GM21447 (cell line): ENCODE measurements at regions not wholly inside any gene's neighbourhood (a gene's known extent, or its start where the extent isn't known, plus 50 kb on each side); places are given as distances from the start of the nearest gene placed in this dataset.

Experiments
- ATAC-seq: cut with Tn5 transposase; IDR thresholded peaks from one replicate; pipeline ENCODE4 v1.9.1; 2021; ENCODE audit not compliant: unreplicated experiment

DNA sequence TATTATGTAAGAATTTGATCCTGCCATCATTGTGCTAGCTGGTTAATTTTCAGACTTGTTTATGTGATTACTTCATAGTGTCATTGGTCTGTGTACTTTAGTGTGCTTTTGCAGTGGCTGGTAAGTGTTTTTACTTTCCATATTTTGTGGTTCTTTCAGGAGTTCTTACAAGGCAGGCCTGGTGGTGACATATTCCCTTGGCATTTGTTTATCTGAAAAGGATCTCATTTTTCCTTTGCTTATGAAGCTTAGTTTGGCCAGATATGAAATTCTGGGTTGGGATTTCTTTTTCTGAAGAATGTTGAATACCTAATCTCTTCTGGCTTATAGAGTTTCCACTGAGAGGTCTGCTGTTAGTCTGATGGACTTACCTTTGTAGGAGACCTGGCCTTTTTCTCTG, 72.8 kb upstream of the MC4R start:
- no peak for ATAC-seq

- ATAC-seq: no peak
Observed at GRCh38 chr18:60446821-60447220, 74.2 kb upstream of the MC4R start.

DNA sequence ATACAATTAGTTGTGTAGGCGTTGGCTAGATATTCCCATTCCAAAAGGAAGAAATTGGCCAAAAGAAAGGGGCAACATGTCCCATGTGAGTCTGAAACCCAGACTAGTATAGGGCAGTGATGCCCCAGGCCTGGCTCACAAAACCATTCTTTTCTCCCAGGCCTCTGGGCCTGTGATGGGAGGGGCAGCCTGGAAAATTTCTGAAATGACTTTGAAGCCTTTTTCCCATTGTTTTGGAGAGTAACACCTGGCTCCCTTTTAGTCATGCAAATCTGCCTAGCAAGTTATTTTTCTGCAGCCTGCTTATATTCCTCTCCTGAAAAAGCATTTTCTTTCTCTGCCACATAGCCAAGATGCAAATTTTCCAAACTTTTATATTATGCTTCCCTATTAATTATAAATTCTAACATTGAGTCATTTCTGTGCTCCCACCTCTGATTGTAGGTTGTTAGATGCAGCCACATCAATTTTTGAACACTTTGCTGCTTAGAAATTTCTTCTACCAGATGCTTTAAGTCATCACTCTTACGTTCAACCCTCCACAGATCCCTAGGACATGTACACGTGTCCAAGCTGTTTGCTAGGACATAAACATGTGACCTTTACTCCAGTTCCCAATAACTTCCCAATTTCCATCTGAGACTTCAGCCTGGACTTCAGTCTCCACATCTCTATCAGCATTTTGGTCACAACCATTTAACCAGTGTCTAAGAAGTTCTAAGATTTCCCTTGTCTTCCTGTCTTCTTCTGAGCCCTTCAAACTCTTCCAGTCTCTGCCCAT, 76.1 kb upstream of the MC4R start:
- ATAC-seq: no peak

- no peak for ATAC-seq
Observed at GRCh38 chr18:60452421-60452820, 79.8 kb upstream of the MC4R start.

DNA sequence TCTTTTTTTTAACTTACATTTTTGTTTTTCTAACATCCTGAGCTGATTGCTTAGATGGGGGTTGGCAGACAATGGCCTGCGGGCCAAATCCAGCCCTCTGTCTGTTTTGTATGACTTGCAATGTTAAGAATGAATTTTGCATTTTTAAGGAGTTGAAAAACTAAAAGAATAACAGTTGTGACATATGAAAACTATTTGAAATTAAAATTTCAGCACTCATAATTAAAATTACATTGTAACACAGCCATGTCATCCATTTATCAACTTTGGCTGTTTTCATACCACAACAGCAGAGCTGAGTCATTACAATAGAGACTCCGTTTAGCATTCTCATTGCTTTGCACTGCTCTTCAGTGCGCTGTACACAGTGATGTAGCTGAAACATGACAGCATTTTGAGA, 94.1 kb upstream of the MC4R start:
- no peak for ATAC-seq

DNA sequence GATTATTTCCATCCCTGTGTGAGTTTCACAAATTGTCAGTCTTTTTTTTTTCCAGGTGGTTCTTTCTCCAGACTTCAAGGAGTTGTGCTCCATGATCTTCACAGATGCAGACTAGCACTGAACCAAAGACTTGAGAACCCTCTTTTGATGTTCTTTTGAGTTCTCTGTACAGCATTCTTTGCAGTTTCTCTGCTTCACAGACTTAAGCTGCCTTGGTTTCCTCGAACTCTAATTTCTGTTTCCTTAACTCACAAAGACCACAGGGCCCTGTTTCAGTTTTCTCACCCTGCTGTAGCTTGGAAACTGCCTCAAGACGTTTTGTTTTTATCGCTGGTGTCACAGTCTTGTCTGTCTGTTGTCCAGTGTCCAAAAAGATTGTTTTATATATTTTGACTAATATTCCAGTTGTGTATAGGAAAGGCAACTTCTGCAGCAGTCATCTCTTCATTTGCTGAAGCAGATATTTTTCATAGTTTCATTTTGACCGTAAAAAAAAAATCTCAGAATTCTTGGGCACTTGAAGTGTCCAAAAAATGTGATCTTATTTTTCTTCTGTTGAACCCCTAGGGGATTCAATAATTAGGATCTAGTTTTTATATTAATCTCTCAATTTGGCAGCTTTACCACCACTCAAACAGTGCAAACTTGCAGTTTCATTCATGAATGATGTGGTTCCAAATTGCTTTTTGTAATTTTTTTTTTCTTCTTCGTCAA, 97.0 kb upstream of the MC4R start:
- ATAC-seq: no peak

DNA sequence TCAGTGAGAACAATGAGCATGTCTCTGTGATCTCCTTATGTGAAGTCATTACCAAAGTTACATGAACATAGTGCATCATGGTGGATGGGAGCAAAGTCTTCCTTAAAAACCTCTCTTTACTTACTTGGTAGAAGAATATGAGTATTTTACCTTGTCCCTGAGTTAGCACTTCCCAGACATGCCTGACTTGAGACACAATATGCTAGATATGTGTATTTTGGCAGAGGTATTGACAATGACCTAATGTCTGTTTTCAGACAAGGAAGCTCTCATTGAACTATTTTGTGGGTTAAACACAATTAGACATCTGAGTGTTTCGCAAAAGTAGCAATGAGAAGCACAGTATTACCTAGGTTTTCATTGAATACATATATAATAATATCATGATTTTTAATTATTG, 99.1 kb upstream of the MC4R start:
- no peak for ATAC-seq

- ATAC-seq: no peak
Observed at GRCh38 chr18:60485201-60485600, 112.6 kb upstream of the MC4R start.

GRCh38 chr18:60493066-60493465, 120.5 kb upstream of the MC4R start:
- no peak for ATAC-seq

- ATAC-seq: no peak
Observed at GRCh38 chr18:60499675-60500074, 127.1 kb upstream of the MC4R start.

DNA sequence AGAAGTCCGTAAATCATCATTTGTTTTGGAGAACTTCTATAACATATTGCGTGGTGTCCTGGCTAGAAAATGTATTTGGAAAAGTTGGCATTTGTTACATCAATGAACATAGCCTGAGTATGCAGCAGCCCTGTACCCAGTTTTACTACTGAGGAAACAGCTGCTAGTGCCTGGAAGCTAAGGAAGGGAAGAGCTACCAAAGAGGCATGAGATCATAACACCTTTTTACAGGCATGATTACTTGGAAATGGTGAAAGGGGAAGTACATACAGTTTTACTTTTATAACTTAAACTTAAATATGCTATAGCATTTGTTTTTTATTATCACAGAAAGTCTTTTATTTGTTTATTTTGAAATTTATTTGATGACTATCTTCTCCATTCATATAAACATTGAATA, 128.4 kb upstream of the MC4R start:
- no peak for ATAC-seq

- ATAC-seq: no peak
Observed at GRCh38 chr18:60502591-60502990, 130.0 kb upstream of the MC4R start.

DNA sequence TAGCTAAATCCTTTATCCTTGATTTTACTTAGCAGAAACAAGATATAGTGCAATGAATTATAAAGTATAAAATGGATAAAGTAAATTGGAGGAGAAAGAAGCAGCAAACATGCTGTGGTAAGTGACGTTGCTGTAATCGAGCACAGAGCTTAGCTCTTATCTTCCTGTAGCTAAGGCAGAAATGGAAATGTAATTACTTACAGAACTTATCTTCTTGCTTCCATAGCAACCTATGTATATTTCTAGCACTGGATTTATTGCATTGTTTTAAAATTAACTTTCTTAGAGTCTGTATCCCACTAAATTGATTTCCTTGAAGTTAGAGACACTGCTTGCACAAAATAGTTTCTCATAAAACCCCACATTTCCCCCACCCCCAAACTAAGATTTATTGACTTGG, 130.6 kb upstream of the MC4R start:
- ATAC-seq: no peak

DNA sequence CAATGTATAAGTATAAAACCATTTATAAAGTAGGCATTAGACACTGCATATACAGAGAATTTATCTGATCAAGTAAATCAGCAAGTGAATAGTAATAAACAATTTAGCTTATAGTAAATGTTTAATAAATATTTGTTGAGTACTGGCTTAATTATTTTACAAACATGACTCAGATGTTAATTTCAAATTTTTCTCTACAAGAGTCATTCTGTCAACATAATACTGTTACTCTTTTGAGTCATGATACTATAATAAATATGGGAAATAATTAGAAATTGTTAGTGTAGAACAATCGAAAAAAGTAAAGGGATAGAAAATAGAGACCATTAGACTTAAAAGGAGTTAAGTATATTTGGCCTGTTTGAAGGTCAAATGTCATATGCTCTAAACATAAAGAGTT, 133.6 kb upstream of the MC4R start:
- ATAC-seq: no peak

- ATAC-seq: no peak
Observed at GRCh38 chr18:60506682-60507081, 134.1 kb upstream of the MC4R start.

DNA sequence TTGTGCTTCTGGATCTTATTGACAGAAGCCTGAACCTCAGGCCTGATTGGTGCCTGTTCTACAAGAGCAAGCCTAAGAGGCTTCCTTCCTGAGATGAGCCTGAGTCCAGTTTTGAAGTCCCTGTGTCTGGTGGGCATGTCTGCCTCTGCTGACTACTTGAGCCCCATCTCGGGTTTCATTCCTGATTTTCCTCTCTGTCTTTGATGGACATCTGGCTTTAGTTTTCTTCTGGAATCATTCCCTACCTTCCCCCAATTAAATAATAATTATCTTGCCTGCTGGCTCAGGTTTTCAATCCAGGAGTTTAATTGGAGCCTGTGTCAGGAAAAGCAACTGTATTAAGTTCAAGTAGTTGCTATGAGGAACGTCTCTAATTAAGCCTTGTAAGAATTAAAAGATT, 135.5 kb upstream of the MC4R start:
- no peak for ATAC-seq

DNA sequence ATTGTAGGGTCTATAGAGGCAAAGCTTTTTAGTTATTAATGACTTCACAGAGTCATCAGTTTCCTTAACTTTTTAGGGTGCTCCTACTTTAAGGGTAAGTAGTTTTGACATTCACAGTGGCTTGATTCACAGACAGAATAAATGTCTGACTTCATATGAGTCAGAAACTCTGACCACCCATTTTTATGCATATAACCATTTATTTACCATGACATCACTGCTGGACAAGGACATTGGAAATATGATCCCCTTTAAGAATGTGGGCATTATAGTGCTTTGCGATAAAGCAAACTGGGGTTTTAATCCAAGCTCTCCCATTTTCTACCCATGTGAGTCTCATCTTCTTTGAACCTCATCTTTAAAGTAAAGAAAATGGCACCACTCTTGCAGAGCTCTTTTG, 162.0 kb upstream of the MC4R start:
- no peak for ATAC-seq

DNA sequence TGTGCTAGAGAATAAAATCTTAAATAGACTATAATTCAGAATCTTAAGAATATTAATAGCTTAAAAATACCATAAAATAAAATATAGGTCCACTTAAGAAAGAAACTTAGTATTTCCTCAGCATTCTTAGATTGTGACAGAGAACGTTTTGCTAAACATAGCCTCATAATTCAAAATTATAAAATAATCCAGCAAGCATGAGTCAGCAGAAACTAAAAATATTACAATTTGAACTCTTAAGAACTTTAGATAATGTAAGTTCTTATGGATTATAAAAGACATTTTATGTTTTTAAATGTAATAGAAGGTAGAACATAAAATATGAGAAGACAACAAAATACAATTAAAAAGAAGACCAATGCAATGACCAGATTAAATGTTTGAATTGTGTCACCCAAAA, 164.5 kb upstream of the MC4R start:
- no peak for ATAC-seq

- ATAC-seq: no peak
Observed at GRCh38 chr18:60538891-60539290, 166.3 kb upstream of the MC4R start.

- ATAC-seq: no peak
Observed at GRCh38 chr18:60541661-60542060, 169.1 kb upstream of the MC4R start.

- no peak for ATAC-seq
Observed at GRCh38 chr18:60543646-60544045, 171.1 kb upstream of the MC4R start.

DNA sequence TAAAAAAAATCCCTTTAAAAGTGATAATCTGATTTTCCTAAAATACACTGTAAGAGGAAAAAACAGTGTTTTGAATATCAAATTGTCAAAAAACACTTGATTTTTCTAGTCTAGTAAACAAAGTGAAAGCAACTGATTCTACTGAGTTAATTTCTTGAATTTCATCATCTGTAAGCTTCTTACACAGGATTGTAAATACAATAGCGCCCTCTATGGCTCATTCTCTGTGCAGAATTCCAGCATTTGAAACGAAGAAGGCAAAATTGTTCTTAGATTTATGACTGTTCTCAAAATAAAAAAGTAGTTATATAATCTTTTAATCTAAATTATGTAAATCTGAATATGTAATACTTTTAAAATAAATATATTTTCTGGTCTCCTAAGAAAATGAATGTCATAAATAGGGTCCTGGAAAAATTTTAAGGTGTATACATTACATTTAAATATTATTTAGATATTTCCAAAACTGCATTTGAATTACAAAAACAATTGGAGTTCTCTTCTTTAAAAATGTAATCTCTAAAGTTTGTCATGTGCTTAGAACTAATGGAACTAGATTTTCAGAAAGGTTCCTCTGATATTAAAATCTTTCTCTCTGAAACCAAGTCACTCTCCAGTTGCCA, 176.9 kb upstream of the MC4R start:
- no peak for ATAC-seq
